GM23338 (cell line): ENCODE measurements at regions not wholly inside any gene's neighbourhood (a gene's known extent, or its start where the extent isn't known, plus 50 kb on each side); places are given as distances from the start of the nearest gene placed in this dataset.

Experiments
- EZH2 ChIP-seq: fragments of 200-600 bp; sonication (generic); IDR thresholded peaks from one replicate; pipeline ENCODE4 v1.8.0; 2017; ENCODE audit warnings: antibody characterized with exemption, mild to moderate bottlenecking, low read depth; ENCODE audit not compliant: unreplicated experiment
- ZNF331 ChIP-seq: fragments of 250-450 bp; sonication (Bioruptor Pico); IDR thresholded peaks from 2 replicates; pipeline ENCODE4 v1.5.0; 2020; ENCODE audit warnings: low read depth, mild to moderate bottlenecking, moderate library complexity
- TF ChIP-seq, protein P1 (sequence below), 2 experiments: fragments of 200-600 bp in 1 of 2; sonication (generic) in 1 of 2; conservative IDR thresholded peaks; 2 replicates each; pipeline versions ENCODE4 v1.5.1 to v1.6.1; 2016 to 2017; ENCODE audit warnings: antibody characterized with exemption in 2 of 2, low read depth in 2 of 2, mild to moderate bottlenecking in 2 of 2, moderate library complexity in 1 of 2
- TF ChIP-seq, protein P2 (sequence below): IDR thresholded peaks from one replicate; pipeline ENCODE4 v1.6.1; 2018; ENCODE audit warnings: antibody characterized with exemption; ENCODE audit not compliant: unreplicated experiment

DNA sequence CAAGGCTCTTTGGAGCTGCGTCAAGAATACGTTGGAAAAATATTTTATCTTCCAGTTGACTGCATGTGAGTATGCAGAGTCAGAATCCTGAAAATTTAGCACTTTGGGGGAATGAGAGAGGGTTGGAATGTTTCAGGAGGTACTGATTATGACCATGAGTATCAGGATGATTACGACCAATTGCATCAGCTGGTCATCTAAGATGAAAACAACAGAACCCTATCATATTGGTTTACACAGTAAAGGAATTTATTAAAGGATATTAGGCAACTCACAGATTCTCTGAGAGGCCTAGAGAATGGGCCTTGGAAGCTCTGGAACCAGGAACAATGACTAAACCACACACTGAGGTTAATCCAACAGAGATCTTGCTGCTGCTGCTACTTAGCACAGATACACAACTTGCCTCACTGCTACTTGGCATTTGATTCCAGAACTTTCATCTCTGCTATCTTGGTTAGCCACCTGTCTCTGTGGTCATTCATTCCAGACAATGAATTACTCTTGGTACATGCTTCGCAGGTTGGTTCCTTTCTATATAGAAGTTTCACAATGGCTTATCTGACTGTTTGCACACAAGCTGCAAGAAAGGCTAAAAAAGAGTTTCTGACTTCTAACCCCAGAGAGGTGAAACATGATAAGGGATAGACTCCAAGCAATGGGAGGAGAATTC lies 68.0 kb upstream of the CTTNBP2 start:
- TF ChIP-seq, protein P1, sequence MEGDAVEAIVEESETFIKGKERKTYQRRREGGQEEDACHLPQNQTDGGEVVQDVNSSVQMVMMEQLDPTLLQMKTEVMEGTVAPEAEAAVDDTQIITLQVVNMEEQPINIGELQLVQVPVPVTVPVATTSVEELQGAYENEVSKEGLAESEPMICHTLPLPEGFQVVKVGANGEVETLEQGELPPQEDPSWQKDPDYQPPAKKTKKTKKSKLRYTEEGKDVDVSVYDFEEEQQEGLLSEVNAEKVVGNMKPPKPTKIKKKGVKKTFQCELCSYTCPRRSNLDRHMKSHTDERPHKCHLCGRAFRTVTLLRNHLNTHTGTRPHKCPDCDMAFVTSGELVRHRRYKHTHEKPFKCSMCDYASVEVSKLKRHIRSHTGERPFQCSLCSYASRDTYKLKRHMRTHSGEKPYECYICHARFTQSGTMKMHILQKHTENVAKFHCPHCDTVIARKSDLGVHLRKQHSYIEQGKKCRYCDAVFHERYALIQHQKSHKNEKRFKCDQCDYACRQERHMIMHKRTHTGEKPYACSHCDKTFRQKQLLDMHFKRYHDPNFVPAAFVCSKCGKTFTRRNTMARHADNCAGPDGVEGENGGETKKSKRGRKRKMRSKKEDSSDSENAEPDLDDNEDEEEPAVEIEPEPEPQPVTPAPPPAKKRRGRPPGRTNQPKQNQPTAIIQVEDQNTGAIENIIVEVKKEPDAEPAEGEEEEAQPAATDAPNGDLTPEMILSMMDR (conservative IDR thresholded peaks at IDR 0.05; ENCODE audit: low read depth in 2 of 2): no peak
- TF ChIP-seq ZNF331 (CRISPR knock-in tag) (no peak), EZH2 (no peak)
- TF ChIP-seq, protein P2, sequence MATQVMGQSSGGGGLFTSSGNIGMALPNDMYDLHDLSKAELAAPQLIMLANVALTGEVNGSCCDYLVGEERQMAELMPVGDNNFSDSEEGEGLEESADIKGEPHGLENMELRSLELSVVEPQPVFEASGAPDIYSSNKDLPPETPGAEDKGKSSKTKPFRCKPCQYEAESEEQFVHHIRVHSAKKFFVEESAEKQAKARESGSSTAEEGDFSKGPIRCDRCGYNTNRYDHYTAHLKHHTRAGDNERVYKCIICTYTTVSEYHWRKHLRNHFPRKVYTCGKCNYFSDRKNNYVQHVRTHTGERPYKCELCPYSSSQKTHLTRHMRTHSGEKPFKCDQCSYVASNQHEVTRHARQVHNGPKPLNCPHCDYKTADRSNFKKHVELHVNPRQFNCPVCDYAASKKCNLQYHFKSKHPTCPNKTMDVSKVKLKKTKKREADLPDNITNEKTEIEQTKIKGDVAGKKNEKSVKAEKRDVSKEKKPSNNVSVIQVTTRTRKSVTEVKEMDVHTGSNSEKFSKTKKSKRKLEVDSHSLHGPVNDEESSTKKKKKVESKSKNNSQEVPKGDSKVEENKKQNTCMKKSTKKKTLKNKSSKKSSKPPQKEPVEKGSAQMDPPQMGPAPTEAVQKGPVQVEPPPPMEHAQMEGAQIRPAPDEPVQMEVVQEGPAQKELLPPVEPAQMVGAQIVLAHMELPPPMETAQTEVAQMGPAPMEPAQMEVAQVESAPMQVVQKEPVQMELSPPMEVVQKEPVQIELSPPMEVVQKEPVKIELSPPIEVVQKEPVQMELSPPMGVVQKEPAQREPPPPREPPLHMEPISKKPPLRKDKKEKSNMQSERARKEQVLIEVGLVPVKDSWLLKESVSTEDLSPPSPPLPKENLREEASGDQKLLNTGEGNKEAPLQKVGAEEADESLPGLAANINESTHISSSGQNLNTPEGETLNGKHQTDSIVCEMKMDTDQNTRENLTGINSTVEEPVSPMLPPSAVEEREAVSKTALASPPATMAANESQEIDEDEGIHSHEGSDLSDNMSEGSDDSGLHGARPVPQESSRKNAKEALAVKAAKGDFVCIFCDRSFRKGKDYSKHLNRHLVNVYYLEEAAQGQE: no peak
